Cardiac fibroblast (primary cell): ENCODE measurements at regions not wholly inside any gene's neighbourhood (a gene's known extent, or its start where the extent isn't known, plus 50 kb on each side); places are given as distances from the start of the nearest gene placed in this dataset.

Experiments used
- DNase-seq, 2 donors: peaks; one replicate each; pipeline versions ENCODE4 v3.0.0 to v3.0.0-alpha.2; 2010; ENCODE audit warnings: low read depth in 2 of 2
- H3K4me3 ChIP-seq, 2 donors: replicated peaks in 1 of 2; 1 replicate in 1 of 2; 2 replicates in 1 of 2; pipeline ENCODE4 v1.5.1; 2011; ENCODE audit warnings: low read depth in 2 of 2, low read length in 2 of 2, mild to moderate bottlenecking in 2 of 2, moderate library complexity in 1 of 2
- TF ChIP-seq, protein P1 (sequence below): IDR thresholded peaks from one replicate; pipeline ENCODE4 v1.5.1; 2011; ENCODE audit warnings: low read depth, mild to moderate bottlenecking, low read length, inconsistent platforms

DNA sequence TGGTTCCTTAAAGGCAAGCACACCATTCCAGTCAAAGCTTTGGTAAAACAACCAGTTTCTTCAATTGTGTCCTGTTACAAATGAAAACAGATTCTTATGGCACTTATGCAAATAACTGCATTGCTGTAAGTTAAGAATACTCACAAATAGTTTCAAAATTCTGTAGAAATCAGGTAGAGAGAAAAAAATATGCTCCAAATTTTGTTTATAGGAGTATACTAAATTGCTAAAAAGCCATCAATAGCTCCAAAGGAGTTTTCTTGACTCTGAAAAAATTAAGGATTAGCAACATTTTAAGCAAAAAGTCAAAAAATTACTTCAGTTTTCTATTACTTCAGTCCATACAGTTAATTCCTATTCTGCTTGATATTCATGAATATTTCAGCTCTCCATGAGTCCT, 51.3 kb upstream of the KAT6B start:
- TF ChIP-seq, protein P1, sequence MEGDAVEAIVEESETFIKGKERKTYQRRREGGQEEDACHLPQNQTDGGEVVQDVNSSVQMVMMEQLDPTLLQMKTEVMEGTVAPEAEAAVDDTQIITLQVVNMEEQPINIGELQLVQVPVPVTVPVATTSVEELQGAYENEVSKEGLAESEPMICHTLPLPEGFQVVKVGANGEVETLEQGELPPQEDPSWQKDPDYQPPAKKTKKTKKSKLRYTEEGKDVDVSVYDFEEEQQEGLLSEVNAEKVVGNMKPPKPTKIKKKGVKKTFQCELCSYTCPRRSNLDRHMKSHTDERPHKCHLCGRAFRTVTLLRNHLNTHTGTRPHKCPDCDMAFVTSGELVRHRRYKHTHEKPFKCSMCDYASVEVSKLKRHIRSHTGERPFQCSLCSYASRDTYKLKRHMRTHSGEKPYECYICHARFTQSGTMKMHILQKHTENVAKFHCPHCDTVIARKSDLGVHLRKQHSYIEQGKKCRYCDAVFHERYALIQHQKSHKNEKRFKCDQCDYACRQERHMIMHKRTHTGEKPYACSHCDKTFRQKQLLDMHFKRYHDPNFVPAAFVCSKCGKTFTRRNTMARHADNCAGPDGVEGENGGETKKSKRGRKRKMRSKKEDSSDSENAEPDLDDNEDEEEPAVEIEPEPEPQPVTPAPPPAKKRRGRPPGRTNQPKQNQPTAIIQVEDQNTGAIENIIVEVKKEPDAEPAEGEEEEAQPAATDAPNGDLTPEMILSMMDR: no peak
- no peak for DNase-seq
- H3K4me3 ChIP-seq: no peak overlapping the region
